ENCODE measurements at regions not wholly inside any gene's neighbourhood (a gene's known extent, or its start where the extent isn't known, plus 50 kb on each side); places are given as distances from the start of the nearest gene placed in this dataset.

GRCh38 chr18:68607852-68608251, 107.1 kb downstream of the TMX3 start:
- TF ChIP-seq EZH2 (IDR thresholded peaks at IDR 0.05) = no peak
- TF ChIP-seq, protein P1, sequence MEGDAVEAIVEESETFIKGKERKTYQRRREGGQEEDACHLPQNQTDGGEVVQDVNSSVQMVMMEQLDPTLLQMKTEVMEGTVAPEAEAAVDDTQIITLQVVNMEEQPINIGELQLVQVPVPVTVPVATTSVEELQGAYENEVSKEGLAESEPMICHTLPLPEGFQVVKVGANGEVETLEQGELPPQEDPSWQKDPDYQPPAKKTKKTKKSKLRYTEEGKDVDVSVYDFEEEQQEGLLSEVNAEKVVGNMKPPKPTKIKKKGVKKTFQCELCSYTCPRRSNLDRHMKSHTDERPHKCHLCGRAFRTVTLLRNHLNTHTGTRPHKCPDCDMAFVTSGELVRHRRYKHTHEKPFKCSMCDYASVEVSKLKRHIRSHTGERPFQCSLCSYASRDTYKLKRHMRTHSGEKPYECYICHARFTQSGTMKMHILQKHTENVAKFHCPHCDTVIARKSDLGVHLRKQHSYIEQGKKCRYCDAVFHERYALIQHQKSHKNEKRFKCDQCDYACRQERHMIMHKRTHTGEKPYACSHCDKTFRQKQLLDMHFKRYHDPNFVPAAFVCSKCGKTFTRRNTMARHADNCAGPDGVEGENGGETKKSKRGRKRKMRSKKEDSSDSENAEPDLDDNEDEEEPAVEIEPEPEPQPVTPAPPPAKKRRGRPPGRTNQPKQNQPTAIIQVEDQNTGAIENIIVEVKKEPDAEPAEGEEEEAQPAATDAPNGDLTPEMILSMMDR (IDR thresholded peaks at IDR 0.05) = no peak
